Glomerular visceral epithelial cell (primary cell): ENCODE measurements at regions not wholly inside any gene's neighbourhood (a gene's known extent, or its start where the extent isn't known, plus 50 kb on each side); places are given as distances from the start of the nearest gene placed in this dataset.
"Not testable (repeated sequence)": the region's sequence is repeated elsewhere in the genome, so short reads cannot be mapped to it uniquely, and the experiment has no call there.

Experiments used
- DNase-seq: peaks from one replicate; pipeline ENCODE4 v3.0.0-alpha.2; 2016; ENCODE audit errors: extremely low spot score

DNA sequence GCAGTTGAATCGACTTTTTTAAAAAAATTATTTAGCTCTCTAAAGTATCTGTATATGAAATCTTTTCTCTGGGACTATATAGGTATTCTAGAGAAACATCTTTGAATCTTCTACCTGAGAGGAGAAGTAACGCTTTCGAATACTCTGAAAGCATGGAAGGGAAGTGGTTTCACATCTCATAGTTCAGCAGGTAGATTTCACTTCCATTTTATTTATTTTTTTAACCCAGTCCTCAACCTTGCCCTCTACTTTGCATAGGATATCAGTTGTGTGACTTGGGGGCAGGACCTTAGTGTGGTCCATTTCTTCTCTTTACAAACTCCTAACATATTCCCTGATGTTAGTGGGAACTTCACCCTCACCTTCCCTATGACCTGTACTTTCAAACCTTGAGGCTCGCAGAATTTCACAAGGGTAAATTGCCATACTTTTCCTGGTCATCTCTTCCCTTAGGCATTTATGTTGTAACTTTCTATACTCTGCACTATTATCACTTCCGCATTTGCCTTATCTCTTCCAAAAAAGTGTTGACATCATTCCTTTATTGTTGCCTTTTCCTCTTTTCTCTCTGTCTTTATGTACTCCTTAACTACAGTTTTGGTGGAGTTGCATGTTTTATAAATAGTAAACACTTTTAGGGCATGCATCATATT, 1208.5 kb upstream of the ADGRL4 start:
- no peak for DNase-seq

DNA sequence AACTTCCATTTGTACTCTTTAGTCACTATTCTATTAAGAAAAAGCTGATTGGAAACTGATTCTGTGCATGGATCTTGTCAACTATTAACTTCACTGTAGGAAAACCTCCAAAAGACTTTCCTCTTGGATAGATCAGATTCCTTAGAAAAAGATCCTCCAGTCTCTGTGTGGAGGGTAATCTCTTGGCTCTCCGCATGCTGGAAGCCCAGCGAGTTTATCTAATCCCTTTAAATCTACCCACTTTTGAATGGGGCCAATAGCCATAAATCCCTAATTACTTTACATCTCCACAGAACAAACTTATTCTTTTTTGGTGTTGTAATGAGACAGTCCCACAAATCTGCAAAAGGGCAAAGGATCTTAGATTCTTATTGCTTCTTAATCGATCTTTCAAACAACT, 1206.4 kb upstream of the ADGRL4 start:
- no peak for DNase-seq

DNA sequence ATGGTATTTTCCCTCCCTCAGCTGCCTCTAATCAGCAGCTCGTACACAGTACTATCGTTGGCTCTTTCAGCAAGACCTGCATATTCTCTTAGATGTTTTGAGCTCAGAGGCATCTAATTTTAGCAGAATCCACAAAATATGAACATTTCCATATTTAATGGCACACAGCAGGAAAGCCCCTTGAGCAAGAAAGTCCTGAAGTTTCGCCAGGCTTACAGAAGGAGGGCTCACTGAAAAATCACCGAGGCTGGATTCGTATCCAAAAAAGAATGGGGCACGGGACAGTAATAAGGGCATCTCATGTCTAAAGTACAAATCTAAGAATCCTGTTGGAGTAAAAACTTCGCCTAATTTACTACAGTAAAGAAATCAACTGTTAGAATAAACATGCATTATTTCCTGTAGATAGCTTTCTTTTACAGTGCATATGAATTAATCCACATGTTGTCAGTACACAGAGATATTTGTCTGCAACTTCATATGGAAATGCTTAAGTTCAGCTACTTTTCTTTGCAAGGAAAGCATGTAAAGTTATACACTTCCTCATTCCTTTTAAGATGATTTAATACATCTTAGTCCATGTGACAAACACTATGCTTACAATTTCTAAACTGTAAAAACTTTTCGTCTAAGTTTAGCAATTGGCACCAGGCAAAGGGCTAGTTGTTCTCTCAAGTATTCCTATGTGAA, 1205.3 kb upstream of the ADGRL4 start:
- no peak for DNase-seq

DNA sequence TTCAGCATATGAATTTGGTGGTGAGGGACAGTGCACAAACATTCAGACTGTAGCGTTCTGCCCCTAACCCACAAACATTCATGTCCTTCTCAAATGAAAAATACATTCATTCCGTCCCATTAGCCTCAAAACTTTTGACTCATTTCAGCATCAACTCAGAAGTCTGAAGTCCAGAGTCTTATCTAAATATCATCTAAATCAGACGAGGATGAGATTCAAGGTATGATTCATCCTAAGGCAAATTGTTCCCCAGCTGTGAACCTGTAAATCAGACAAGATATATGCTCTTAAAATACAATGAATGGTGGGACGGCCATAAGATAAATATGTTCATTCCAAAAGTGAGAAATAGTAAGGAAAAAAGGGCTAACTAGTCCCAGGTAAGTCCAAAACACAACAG, 1195.6 kb upstream of the ADGRL4 start:
- DNase-seq: no peak

DNA sequence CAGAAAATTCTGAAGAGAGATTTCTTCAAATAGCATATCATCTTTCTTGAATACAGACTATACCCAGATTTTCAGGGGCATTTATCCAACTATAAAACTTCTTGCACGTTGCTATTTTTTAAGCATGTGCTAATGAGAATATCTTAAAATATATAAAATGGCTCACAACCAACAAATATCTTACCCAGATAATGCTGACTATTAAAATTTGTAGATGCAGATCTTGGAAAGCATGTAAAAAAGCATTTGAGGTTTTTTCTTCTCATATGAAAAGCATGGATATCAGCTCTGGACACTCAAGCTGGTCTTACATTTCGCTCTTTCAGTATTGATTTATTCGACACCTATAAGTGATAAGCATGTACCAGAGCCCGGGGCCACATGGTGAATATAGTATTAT, 1187.7 kb upstream of the ADGRL4 start:
- DNase-seq: no peak

DNA sequence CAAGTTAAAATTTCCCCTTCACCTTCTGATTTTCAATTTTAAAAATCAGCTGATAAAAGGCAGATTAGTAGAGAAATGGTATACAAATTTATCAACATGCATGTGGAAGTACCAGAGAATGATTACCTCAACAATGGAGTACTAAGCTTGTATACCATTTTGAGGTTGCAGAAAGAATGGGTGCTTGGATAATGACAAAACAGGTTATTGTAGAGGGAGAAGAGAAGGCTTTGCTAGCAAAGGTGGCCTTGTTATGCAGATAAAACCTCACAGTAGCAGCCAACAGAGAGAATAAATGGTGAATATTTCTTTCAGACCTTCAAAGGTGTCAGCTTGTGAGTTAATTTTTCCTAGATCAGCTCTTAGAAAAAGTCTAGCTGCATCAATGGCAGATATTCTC, 1174.9 kb upstream of the ADGRL4 start:
- no peak for DNase-seq

DNA sequence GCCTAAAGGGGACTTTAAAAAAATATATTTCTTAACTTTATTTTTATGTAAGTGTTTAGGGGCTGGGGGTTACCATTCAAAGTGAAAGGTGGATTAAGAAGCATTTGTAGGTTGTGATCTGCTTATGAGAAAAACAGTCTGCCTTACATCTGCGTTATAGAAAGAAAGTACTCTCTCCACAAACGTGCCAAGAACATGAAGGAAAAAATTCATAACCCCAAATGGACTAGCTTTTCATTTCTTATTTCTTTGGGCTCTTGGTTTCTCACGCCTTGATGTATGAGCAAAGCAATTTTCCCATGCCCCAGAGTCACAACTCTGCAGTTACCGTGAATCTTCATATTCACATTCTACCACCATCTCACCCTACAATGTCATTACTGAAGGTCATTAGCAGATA, 1165.1 kb upstream of the ADGRL4 start:
- DNase-seq: no peak

DNA sequence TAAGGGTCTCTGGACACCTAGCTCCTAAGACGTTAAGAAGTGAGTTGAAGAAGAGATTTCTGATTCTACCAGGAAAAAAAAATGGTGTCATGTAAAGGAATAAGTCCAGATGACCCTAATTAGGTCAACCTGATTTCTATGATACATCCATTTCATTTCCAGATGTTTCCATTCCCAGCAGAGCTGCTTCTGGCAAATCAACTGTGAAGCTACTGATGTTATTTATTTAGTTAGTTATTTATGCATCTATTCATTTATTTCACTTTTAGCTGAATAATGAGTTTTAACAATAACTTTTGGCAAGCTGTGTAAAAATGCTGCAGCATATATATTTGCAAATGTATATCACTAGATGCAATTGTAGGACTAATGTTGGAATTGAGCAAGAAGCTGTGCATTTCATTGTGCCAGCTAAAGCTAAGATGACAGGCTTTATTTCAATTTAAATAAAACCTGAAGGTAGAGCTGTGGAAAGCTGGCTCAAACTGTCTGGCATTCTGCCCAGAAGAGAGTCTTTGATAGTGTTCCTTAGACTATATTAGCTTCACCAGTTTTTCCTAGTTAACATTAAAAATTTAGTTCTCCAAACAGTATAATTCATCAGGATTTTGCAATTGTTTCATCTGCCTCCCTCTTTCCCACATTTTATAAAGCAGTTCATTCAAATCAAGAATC, 1164.4 kb upstream of the ADGRL4 start:
- DNase-seq: no peak

DNA sequence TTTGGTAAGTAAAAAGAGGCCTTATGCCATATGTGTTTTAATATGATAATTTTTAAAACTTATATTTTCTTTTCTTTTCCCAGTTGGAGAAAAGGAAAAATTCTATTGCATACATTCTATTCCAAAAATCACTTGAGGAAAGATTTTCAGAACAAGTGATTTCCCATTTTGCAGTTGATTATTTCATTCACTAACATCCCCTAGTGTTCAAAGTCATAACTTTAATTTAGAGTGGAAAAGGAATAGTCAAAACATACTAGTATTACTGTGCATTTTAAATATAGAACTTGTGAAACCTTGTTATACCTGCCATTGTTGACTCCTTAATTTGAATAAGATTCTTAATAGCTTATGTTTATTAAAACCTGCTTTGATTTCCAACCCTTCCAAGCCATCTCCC, 1157.6 kb upstream of the ADGRL4 start:
- DNase-seq: no peak

DNA sequence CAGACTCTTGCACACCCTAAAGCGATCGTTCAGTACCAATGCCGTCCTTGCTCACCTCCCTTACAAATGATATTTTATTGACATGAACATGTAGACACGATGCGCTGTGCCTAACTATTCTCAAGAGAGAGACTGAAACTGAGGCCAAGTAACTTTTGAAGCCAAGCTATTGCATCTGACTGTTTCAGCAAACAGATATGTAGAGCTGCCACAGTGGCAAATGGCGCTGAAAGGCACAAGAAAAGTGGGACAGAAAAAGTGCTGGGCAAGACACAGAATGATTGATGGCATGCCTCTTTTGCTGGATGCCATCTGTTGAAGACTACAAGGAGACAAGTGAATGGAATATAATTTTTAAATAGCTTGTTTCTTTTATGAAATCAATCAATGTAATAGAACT, 1157.2 kb upstream of the ADGRL4 start:
- no peak for DNase-seq

DNA sequence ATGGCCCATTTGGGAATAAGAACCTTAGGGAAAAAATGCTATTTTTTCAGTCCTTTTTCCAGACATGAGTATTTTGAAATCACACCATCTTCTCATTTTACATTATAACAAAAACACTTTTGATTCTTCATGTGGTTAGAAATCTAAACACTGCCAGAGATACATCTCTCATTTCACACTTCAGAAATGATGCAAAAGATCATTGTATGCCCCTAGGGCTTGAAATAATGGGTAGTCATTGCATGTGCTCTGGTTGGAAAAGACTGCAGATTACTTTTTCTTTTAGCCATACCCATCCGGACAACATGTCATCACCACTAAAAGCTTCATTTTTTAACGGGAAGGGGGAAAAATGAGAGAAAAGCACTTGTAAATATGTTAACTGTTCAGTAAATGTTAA, 1152.2 kb upstream of the ADGRL4 start:
- no peak for DNase-seq

DNA sequence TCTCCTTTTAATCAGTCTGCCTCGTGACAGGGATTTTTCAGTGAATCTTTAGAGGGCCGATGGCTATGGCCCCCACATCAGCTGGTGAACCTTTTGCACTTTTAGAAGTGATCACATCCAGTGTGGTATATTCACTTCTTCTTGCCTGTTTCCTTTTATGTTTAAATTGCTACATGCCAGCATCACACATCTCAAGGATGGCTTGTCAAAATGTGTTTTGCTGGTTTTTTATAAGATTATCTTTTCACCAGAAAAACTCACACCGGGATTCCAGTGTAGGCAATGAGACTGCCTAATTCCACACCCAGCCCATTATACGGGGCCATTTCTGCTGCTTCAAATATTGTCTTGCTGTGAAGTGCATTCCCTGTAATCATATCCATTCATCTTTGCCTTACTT, 1151.7 kb upstream of the ADGRL4 start:
- DNase-seq: no peak

DNA sequence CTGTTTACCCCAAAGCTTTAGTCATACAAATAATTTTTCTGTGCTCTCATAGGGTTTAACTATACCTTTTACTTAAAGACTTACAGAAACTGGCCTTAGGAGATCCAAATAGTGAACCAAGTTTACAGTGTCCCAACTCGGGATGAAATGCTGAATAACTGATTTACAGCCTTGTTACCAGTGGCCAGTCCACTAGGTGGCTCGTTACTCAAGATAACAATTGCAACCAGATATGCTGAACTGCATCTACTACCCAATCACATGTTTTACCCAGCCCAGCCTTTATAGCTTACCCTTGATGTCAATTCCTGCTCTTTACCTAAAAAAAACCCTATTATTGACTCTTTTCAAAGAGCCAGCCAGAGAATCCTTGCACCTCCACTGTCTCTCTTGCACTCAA, 1148.8 kb upstream of the ADGRL4 start:
- DNase-seq: no peak

DNA sequence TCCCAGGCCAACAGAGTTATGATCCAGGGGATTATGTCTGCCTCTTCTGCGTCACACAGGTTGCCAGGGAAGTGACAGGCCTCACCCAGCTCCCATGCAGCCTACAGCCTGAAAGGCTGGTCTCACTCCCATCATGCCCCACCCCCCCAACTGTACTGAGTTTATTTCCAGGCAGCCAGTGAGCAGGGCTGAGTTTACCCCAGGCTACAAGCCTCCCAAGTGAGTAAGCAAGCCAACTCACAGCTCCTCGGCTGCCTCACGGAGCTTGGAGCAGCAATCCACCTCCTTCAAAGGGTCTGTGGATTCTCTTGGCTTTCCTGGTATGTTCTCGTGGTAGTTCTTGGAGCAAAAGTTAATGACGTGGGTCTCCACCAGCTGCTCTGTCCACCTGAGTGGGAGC, 1147.6 kb upstream of the ADGRL4 start:
- no peak for DNase-seq

DNA sequence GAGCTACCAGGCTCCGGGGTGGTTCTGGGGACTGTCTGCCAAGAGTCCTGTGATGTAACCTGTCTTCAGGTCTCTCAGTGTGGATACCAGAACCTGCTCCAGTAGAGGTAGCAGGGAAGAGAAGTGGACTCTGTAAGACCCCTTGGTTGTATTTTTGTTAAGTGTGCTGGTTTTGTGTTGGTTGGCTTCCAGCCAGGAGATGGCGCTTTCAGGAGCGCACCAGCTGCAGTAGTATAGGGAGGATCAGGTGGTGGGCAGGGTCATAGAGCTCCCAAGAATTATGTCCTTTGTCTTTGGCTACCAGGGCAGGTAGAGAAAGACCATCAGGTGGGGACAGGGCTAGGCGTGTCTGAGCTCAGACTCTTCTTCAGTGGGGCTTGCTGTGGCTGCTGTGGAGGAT, 1147.2 kb upstream of the ADGRL4 start:
- no peak for DNase-seq

DNA sequence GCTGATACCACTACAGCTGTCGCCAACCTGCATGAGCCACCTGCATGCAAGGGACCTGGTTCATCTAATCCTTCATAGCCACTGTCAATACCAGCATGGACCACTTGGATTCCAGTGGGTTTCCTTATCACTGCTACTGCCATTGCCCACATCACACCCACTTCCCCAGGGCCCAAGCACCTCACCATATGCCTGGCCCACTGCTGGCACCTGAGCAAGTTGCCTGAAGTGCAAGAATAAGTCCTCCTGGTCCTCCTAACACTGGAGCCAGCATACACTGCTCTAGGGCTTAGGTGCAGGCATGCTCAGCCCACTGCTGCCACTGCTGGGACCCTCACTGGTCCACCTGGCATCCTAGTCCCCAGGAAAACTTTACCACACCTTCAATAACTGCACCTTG, 1136.8 kb upstream of the ADGRL4 start:
- DNase-seq: no peak

DNA sequence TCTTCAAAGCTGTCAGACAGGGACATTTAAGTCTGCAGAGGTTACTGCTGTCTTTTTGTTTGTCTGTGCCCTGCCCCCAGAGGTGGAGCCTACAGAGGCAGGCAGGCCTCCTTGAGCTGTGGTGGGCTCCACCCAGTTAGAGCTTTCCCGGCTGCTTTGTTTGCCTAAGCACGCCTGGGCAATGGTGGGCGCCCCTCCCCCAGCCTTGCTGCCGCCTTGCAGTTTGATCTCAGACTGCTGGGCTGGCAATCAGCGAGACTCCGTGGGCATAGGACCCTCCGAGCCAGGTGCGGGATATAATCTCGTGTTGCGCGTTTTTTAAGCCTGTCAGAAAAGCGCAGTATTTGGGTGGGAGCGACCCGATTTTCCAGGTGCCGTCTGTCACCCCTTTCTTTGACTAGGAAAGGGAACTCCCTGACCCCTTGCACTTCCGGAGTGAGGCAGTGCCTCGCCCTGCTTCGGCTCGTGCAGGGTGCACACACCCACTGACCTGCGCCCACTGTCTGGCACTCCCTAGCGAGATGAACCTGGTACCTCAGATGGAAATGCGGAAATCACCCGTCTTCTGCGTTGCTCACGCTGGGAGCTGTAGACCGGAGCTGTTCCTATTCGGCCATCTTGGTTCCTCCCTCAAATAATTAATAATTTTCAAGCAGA, 1131.5 kb upstream of the ADGRL4 start:
- not testable (repeated sequence) for DNase-seq

DNA sequence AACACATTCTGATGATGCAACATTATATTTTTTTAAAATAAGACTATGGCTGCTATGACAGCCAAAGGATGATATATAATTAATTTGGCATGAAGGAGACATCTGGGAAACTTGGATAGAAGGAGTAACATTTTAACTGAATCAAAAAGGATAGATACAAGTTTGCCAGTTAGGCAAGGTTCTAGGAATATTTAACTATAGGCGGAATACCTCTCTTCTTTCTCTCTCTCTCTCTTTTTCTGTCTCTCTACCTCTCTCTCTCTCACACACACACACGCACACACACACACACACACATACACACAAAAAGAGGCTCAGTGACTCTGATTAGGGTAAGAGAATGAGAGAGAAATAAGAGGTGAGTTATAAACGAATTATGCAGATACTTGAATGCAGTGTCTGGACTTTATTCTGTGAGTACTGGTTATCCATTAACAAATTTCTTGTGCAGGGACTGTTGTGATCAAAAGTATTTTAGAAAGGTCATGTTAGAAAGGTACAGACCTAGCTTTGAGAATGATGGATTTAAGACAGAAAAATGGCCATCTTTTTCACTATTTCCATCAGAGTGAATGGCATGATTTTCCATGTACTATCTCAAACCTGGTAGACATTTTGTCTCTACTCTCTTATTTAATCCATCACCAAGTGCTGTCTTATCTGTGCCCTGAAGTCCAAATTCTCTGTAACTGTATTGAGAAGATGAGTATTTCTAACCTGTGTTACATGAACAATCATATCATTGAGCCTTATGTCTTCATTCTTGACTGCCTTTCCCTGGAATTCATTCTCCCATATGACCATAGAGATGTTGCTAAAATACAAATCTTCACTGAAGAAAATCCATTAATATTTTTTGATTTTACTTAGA, 1106.9 kb upstream of the ADGRL4 start:
- no peak for DNase-seq

DNA sequence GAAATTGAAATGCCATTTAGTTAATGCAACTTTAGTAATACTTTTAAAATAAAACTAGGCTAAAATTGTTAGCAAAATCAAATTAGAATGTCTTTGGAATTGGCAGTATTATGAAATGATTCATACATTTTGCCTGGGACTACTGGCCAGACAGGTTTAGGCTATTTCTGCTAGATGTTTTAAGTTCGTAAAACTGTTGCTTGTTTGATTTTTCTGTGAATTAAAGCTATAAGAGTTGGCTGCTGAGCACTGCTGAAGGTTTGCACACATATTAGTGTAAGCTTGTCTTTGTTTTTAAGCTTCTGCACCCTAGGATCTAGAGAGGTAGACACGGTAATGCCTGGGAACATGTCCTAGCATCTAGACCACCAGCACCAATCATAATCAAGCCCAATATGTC, 1094.6 kb upstream of the ADGRL4 start:
- DNase-seq: no peak

DNA sequence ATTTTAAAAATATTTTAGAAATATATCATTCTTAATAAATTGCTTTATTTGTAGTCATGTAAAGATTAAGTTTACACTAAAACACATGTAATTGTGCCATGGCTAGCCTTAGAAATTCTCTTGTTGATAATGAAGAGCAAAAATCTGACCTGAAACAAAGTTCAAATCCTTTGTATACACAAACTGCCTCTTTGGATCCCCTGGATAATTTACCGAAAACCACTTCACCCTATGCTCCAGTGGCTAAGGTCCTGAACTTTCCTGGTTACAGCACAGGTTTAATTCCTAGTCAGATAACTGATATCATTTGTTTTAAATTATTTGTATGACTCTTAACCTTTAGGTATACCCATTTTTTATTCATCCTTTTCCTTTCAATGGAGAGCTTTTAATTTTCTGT, 1093.2 kb upstream of the ADGRL4 start:
- DNase-seq: no peak

DNA sequence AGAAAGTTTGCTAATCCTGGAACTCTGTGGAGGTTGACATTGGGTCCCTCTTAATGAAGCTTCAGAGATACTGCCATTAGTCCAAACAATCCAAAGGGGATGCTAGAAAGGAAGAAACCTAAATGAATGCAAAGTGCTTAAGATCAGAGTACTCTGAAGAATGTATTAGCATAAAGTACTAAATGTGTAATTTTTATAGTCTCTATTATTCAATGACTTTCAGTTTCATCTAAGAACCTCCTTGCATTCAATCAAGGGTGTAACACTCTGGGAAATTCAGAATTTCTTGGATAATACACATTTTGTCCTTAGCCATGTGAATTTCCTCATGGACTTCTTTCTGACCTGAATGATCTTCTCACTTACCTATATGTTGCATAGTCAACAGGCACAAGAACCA, 1078.5 kb upstream of the ADGRL4 start:
- no peak for DNase-seq

DNA sequence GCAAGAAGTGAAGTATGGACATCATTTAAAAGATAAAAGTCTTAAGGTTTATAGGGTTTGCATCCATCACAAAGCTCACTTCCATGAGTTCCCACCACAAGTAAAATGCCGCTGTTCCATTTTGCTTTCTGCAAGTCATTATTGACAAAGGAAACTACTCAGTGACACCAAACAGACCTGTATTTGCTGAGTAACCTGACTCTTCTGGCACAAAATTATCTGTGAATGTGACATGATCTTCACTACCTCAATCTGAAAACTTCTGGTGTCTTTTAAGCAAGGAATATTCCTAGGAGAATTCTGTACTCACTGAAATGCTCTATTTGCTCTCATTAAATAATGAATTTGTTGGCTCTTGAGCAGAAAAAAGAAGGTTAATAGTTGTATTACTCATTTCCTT, 1077.4 kb upstream of the ADGRL4 start:
- no peak for DNase-seq
